ENCODE measurements at regions not wholly inside any gene's neighbourhood (a gene's known extent, or its start where the extent isn't known, plus 50 kb on each side); places are given as distances from the start of the nearest gene placed in this dataset.
"Not testable (repeated sequence)": the region's sequence is repeated elsewhere in the genome, so short reads cannot be mapped to it uniquely, and the experiment has no call there.

GRCh38 chr17:77793146-77793970 lies 165.1 kb upstream of the TNRC6C start:
- ATAC-seq = no peak
- DNase-seq (ENCODE audit: low spot score) = no peak

GRCh38 chr17:77793971-77794235 lies 164.6 kb upstream of the TNRC6C start:
- ATAC-seq (no peak), DNase-seq (ENCODE audit: low spot score) (no peak)

- ATAC-seq = no peak
Observed at GRCh38 chr17:77794846-77795245, 163.7 kb upstream of the TNRC6C start.

GRCh38 chr17:77795685-77796084 lies 162.8 kb upstream of the TNRC6C start:
- DNase-seq (ENCODE audit: low spot score) (no peak), ATAC-seq (no peak)

More at GRCh38 chr17:77794846-77795245, 163.7 kb upstream of the TNRC6C start:
- no peak for DNase-seq (ENCODE audit: low spot score)

- ATAC-seq = no peak
- no peak for DNase-seq (ENCODE audit: low spot score)
Observed at GRCh38 chr17:77796176-77796860, 162.2 kb upstream of the TNRC6C start.

GRCh38 chr17:77798031-77798430 lies 160.5 kb upstream of the TNRC6C start:
- DNase-seq (ENCODE audit: low spot score) (no peak), ATAC-seq (no peak)

GRCh38 chr17:77798481-77798880 lies 160.0 kb upstream of the TNRC6C start:
- DNase-seq (ENCODE audit: low spot score) (no peak), ATAC-seq (no peak)

- no peak for DNase-seq (ENCODE audit: low spot score)
- ATAC-seq = no peak
Observed at GRCh38 chr17:77800816-77801215, 157.7 kb upstream of the TNRC6C start.

- DNase-seq (ENCODE audit: low spot score) = no peak
- ATAC-seq = no peak
Observed at GRCh38 chr17:77801545-77802332, 156.8 kb upstream of the TNRC6C start.

GRCh38 chr17:77802333-77802615 lies 156.2 kb upstream of the TNRC6C start:
- DNase-seq (ENCODE audit: low spot score) = no peak
- no peak for ATAC-seq

GRCh38 chr17:77802811-77803220 lies 155.7 kb upstream of the TNRC6C start:
- DNase-seq (ENCODE audit: low spot score) = no peak
- ATAC-seq = no peak

- DNase-seq (ENCODE audit: low spot score) = no peak
Observed at GRCh38 chr17:77803726-77804125, 154.8 kb upstream of the TNRC6C start.

GRCh38 chr17:77804796-77805426 lies 153.6 kb upstream of the TNRC6C start:
- ATAC-seq (no peak), DNase-seq (ENCODE audit: low spot score) (no peak)

More at GRCh38 chr17:77803726-77804125, 154.8 kb upstream of the TNRC6C start:
- no peak for ATAC-seq

- not testable (repeated sequence) for ATAC-seq; DNase-seq (ENCODE audit: low spot score)
Observed at GRCh38 chr17:77805970-77806369, 152.5 kb upstream of the TNRC6C start.

GRCh38 chr17:77807051-77807745 lies 151.3 kb upstream of the TNRC6C start:
- DNase-seq (ENCODE audit: low spot score) (no peak), ATAC-seq (no peak)

GRCh38 chr17:77807746-77808441 lies 150.6 kb upstream of the TNRC6C start:
- no peak for DNase-seq (ENCODE audit: low spot score)
- ATAC-seq = no peak

- DNase-seq (ENCODE audit: low spot score) (no peak), ATAC-seq (no peak)
Observed at GRCh38 chr17:77808686-77809425, 149.6 kb upstream of the TNRC6C start.

GRCh38 chr17:77809814-77810213 lies 148.7 kb upstream of the TNRC6C start:
- DNase-seq (ENCODE audit: low spot score) (no peak), ATAC-seq (no peak)

GRCh38 chr17:77810536-77810935 lies 148.0 kb upstream of the TNRC6C start:
- ATAC-seq (no peak), DNase-seq (ENCODE audit: low spot score) (no peak)

- no peak for DNase-seq (ENCODE audit: low spot score)
- ATAC-seq = no peak
Observed at GRCh38 chr17:77811521-77811920, 147.0 kb upstream of the TNRC6C start.
